SK-N-SH treated with all-trans-retinoic acid at 6 μM for 48 hours (cell line): ENCODE measurements at regions not wholly inside any gene's neighbourhood (a gene's known extent, or its start where the extent isn't known, plus 50 kb on each side); places are given as distances from the start of the nearest gene placed in this dataset.

Source experiments
- ATAC-seq: fragments of 200-7000 bp; cut with Tn5 transposase; 3 replicates; pipeline ENCODE4 v1.9.1; 2020; ENCODE audit warnings: mild to moderate bottlenecking, moderate library complexity
- ARNTL ChIP-seq: fragments of 450-650 bp; formaldehyde crosslinking; IDR thresholded peaks from 2 replicates; pipeline ENCODE4 v1.5.0; 2020; ENCODE audit warnings: low read depth, mild to moderate bottlenecking, moderate library complexity, borderline replicate concordance
- BACH2 ChIP-seq: fragments of 250-450 bp; sonication (Bioruptor Pico); IDR thresholded peaks from 2 replicates; pipeline ENCODE4 v1.9.0; 2021; ENCODE audit warnings: mild to moderate bottlenecking, borderline replicate concordance
- CREB5 ChIP-seq: fragments of 250-450 bp; sonication (Bioruptor Pico); IDR thresholded peaks from 2 replicates; pipeline ENCODE4 v1.5.1; 2020; ENCODE audit warnings: low read depth, mild to moderate bottlenecking, moderate library complexity
- CSDC2 ChIP-seq: fragments of 250-450 bp; sonication (Bioruptor Pico); IDR thresholded peaks from 2 replicates; pipeline ENCODE4 v1.5.0; 2020; ENCODE audit warnings: mild to moderate bottlenecking, moderate library complexity
- CSRNP3 ChIP-seq: fragments of 250-450 bp; sonication (Bioruptor Pico); IDR thresholded peaks from 2 replicates; pipeline ENCODE4 v1.5.1; 2021; ENCODE audit warnings: mild to moderate bottlenecking, moderate library complexity
- ESRRG ChIP-seq: fragments of 250-450 bp; sonication (Bioruptor Pico); IDR thresholded peaks from 2 replicates; pipeline ENCODE4 v1.6.1; 2021; ENCODE audit warnings: mild to moderate bottlenecking
- GLIS3 ChIP-seq: fragments of 250-450 bp; sonication (Bioruptor Pico); IDR thresholded peaks from 2 replicates; pipeline ENCODE4 v1.5.0; 2020; ENCODE audit warnings: mild to moderate bottlenecking, moderate library complexity
- ISL1 ChIP-seq: fragments of 250-450 bp; sonication (Bioruptor Pico); IDR thresholded peaks from 2 replicates; pipeline ENCODE4 v2.1.2; 2022; ENCODE audit warnings: mild to moderate bottlenecking, moderate library complexity
- OSR1 ChIP-seq: fragments of 250-450 bp; sonication (Bioruptor Pico); IDR thresholded peaks from 2 replicates; pipeline ENCODE4 v1.8.0; 2022; ENCODE audit warnings: moderate library complexity, mild to moderate bottlenecking, inconsistent platforms
- PATZ1 ChIP-seq: fragments of 250-450 bp; sonication (Bioruptor Pico); IDR thresholded peaks from 2 replicates; pipeline ENCODE4 v1.8.0; 2020; ENCODE audit warnings: mild to moderate bottlenecking, moderate library complexity, borderline replicate concordance
- POU6F1 ChIP-seq: fragments of 250-450 bp; sonication (Bioruptor Pico); IDR thresholded peaks from 2 replicates; pipeline ENCODE4 v1.8.0; 2021; ENCODE audit warnings: low read depth, mild to moderate bottlenecking, moderate library complexity, borderline replicate concordance
- PPARA ChIP-seq: fragments of 250-450 bp; sonication (Bioruptor Pico); IDR thresholded peaks from 2 replicates; pipeline ENCODE4 v1.5.0; 2020; ENCODE audit warnings: mild to moderate bottlenecking, borderline replicate concordance
- RARB ChIP-seq: fragments of 250-450 bp; sonication (Bioruptor Pico); IDR thresholded peaks from 2 replicates; pipeline ENCODE4 v1.8.0; 2021; ENCODE audit warnings: mild to moderate bottlenecking, moderate library complexity
- SNAI2 ChIP-seq: fragments of 250-450 bp; sonication (Bioruptor Pico); IDR thresholded peaks from 2 replicates; pipeline ENCODE4 v1.5.0; 2020; ENCODE audit warnings: mild to moderate bottlenecking, moderate library complexity
- TCF4 ChIP-seq: fragments of 250-450 bp; sonication (Bioruptor Pico); IDR thresholded peaks from 2 replicates; pipeline ENCODE4 v1.8.0; 2021; ENCODE audit warnings: mild to moderate bottlenecking, moderate library complexity, borderline replicate concordance
- TOX ChIP-seq: fragments of 250-450 bp; sonication (Bioruptor Pico); IDR thresholded peaks from 2 replicates; pipeline ENCODE4 v1.8.0; 2021; ENCODE audit warnings: mild to moderate bottlenecking, moderate library complexity, borderline replicate concordance
- TSHZ2 ChIP-seq: fragments of 250-450 bp; sonication (Bioruptor Pico); IDR thresholded peaks from 2 replicates; pipeline ENCODE4 v1.5.0; 2020; ENCODE audit warnings: mild to moderate bottlenecking, moderate library complexity
- ZC3H10 ChIP-seq: fragments of 250-450 bp; sonication (Bioruptor Pico); IDR thresholded peaks from 2 replicates; pipeline ENCODE4 v1.5.1; 2021; ENCODE audit warnings: mild to moderate bottlenecking, moderate library complexity
- ZFP30 ChIP-seq: fragments of 450-650 bp; formaldehyde crosslinking; IDR thresholded peaks from 2 replicates; pipeline ENCODE4 v1.5.0; 2022; ENCODE audit warnings: mild to moderate bottlenecking, moderate library complexity
- ZNF565 ChIP-seq: fragments of 450-650 bp; formaldehyde crosslinking; conservative IDR thresholded peaks from 2 replicates; pipeline ENCODE4 v1.5.0; 2020; ENCODE audit warnings: low read depth, mild to moderate bottlenecking, moderate library complexity
- ZNF8 ChIP-seq: fragments of 450-650 bp; formaldehyde crosslinking; IDR thresholded peaks from 2 replicates; pipeline ENCODE4 v1.5.0; 2020; ENCODE audit warnings: mild to moderate bottlenecking, moderate library complexity

- TF ChIP-seq CREB5 (CRISPR knock-in tag) (no peak), ISL1 (CRISPR knock-in tag) (no peak), PATZ1 (no peak), TOX (no peak), SNAI2 (CRISPR knock-in tag) (no peak), ZC3H10 (no peak), ESRRG (CRISPR knock-in tag) (no peak), BACH2 (CRISPR knock-in tag) (no peak), CSRNP3 (CRISPR knock-in tag) (no peak)
- TF ChIP-seq, all 23 proteins: peak for 0
- no peak for ATAC-seq
Observed at GRCh38 chr15:61380270-61380669, 151.2 kb upstream of the RORA start.

- ATAC-seq, result no peak
- TF ChIP-seq POU6F1 (no peak), OSR1 (no peak), RARB (CRISPR knock-in tag) (no peak), CSDC2 (CRISPR knock-in tag) (no peak), BACH2 (CRISPR knock-in tag) (no peak), ZFP30 (CRISPR knock-in tag) (no peak), ZC3H10 (no peak), PPARA (CRISPR knock-in tag) (no peak), ESRRG (CRISPR knock-in tag) (no peak), TCF4 (CRISPR knock-in tag) (no peak)
- TF ChIP-seq, all 23 proteins: peak for 0
Observed at GRCh38 chr15:61379005-61379404, 149.9 kb upstream of the RORA start.

- no peak for ATAC-seq
- TF ChIP-seq PPARA (CRISPR knock-in tag) (no peak), RARB (CRISPR knock-in tag) (no peak), TCF4 (CRISPR knock-in tag) (no peak), ZNF565 (no peak), CSDC2 (CRISPR knock-in tag) (no peak), TSHZ2 (CRISPR knock-in tag) (no peak), ESRRG (CRISPR knock-in tag) (no peak), ZNF8 (no peak), ARNTL (CRISPR knock-in tag) (no peak), POU6F1 (no peak), SNAI2 (CRISPR knock-in tag) (no peak), BACH2 (CRISPR knock-in tag) (no peak), ZFP30 (CRISPR knock-in tag) (no peak), GLIS3 (CRISPR knock-in tag) (no peak), ZC3H10 (no peak), TOX (no peak), PATZ1 (no peak), OSR1 (no peak), ISL1 (CRISPR knock-in tag) (no peak)
Observed at GRCh38 chr15:61376961-61377360, 147.9 kb upstream of the RORA start.
